ENCODE measurements at regions not wholly inside any gene's neighbourhood (a gene's known extent, or its start where the extent isn't known, plus 50 kb on each side); places are given as distances from the start of the nearest gene placed in this dataset.

GRCh38 chr1:70633004-70633403 lies 221.9 kb downstream of the CTH start:
- FAIRE-seq: no peak

More at GRCh38 chr1:70633004-70633403, 221.9 kb downstream of the CTH start:
- Histone ChIP-seq H3K9me3 (replicated peaks; ENCODE audit: control insufficient read depth, insufficient read depth, low read length) (no peaks in the 10 kb centered on the region), H3K4me3 (no peak overlapping the region), H3K27ac (ENCODE audit: control insufficient read depth, insufficient read depth) (no peak overlapping the region), H3K9ac (ENCODE audit: control insufficient read depth, insufficient read depth, low read length) (no peak overlapping the region), H3K4me2 (ENCODE audit: control insufficient read depth, insufficient read depth) (no peak overlapping the region), H3K4me1 (ENCODE audit: control insufficient read depth, insufficient read depth, low read length) (no peaks in the 10 kb centered on the region), H3K36me3 (ENCODE audit: control insufficient read depth in 2 of 2, insufficient read depth in 2 of 2, low read length in 1 of 2) (no peaks in the 10 kb centered on the region), H2AFZ (ENCODE audit: control insufficient read depth, low read depth, low read length) (no peak overlapping the region), H4K20me1 (ENCODE audit: control insufficient read depth, insufficient read depth) (no peaks in the 10 kb centered on the region), H3K27me3 (replicated peaks in 1 of 2; ENCODE audit: control insufficient read depth in 2 of 2, insufficient read depth in 2 of 2, low read length in 1 of 2) (no peaks in the 10 kb centered on the region), H3K79me2 (ENCODE audit: control insufficient read depth, insufficient read depth, low read length) (no peaks in the 10 kb centered on the region)
- in situ Hi-C loops (cut with MboI): no loop called here
- RAD21 ChIA-PET (ENCODE audit: unreplicated experiment): no interaction called here
- ATAC-seq (no peak), DNase-seq (ENCODE audit: low read depth, low spot score) (no peak)
- 0% methylated on average over 1 of the region's 1 CpG for WGBS (ENCODE audit: insufficient coverage, insufficient replicate concordance, low lambda C conversion rate, missing lambda C conversion rate)
- BruUV-seq (replicated peaks): no TSS peak
- SMC1A ChIA-PET (ENCODE audit: uncharacterized antibody, unreplicated experiment): no interaction called here
- CTCF ChIA-PET: no interaction called here
- POLR2A ChIA-PET: no interaction called here
- no peak for TF ChIP-seq BHLHE40 (IDR thresholded peaks at IDR 0.05; ENCODE audit: borderline replicate concordance in 1 of 2, low read depth in 2 of 2, low read length in 1 of 2)
- no peak for TF ChIP-seq PML (IDR thresholded peaks at IDR 0.05; ENCODE audit: low read length)
- no peak for TF ChIP-seq SPI1 (IDR thresholded peaks at IDR 0.05; ENCODE audit: borderline replicate concordance, insufficient read depth, low read depth, low read length)
- TF ChIP-seq KAT2A (conservative IDR thresholded peaks at IDR 0.05; ENCODE audit: control insufficient read depth, low read depth, low read length): no peak
- TF ChIP-seq SREBF2 (IDR thresholded peaks at IDR 0.05; ENCODE audit: low read length): no peak
- TF ChIP-seq PBX3 (IDR thresholded peaks at IDR 0.05; ENCODE audit: insufficient replicate concordance, low read depth, low read length): no peak
- no peak for TF ChIP-seq CHD2 (IDR thresholded peaks at IDR 0.05; ENCODE audit: borderline replicate concordance, low read depth, low read length)
- TF ChIP-seq ZNF207 (IDR thresholded peaks at IDR 0.05; ENCODE audit: borderline replicate concordance): no peak
- no peak for TF ChIP-seq HDGF (IDR thresholded peaks at IDR 0.05)
- no peak for TF ChIP-seq HCFC1 (IDR thresholded peaks at IDR 0.05; ENCODE audit: low read length)
- TF ChIP-seq CEBPZ (IDR thresholded peaks at IDR 0.05; ENCODE audit: low read depth, low read length): no peak
- TF ChIP-seq NBN (IDR thresholded peaks at IDR 0.05): no peak
- TF ChIP-seq, protein P1, sequence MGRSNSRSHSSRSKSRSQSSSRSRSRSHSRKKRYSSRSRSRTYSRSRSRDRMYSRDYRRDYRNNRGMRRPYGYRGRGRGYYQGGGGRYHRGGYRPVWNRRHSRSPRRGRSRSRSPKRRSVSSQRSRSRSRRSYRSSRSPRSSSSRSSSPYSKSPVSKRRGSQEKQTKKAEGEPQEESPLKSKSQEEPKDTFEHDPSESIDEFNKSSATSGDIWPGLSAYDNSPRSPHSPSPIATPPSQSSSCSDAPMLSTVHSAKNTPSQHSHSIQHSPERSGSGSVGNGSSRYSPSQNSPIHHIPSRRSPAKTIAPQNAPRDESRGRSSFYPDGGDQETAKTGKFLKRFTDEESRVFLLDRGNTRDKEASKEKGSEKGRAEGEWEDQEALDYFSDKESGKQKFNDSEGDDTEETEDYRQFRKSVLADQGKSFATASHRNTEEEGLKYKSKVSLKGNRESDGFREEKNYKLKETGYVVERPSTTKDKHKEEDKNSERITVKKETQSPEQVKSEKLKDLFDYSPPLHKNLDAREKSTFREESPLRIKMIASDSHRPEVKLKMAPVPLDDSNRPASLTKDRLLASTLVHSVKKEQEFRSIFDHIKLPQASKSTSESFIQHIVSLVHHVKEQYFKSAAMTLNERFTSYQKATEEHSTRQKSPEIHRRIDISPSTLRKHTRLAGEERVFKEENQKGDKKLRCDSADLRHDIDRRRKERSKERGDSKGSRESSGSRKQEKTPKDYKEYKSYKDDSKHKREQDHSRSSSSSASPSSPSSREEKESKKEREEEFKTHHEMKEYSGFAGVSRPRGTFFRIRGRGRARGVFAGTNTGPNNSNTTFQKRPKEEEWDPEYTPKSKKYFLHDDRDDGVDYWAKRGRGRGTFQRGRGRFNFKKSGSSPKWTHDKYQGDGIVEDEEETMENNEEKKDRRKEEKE (IDR thresholded peaks at IDR 0.05): no peak
- no peak for TF ChIP-seq TCF3 (IDR thresholded peaks at IDR 0.05; ENCODE audit: borderline replicate concordance, insufficient read depth, low read depth, low read length)
- no peak for TF ChIP-seq PKNOX1 (IDR thresholded peaks at IDR 0.05)
- TF ChIP-seq NFYA (IDR thresholded peaks at IDR 0.05; ENCODE audit: borderline replicate concordance, low read depth, low read length): no peak
- intact Hi-C loops (cut with micrococcal nuclease; ENCODE audit: unreplicated experiment): no loop called here

Data from GM12878 (cell line).